ENCODE measurements at regions not wholly inside any gene's neighbourhood (a gene's known extent, or its start where the extent isn't known, plus 50 kb on each side); places are given as distances from the start of the nearest gene placed in this dataset.
"Not testable (repeated sequence)": the region's sequence is repeated elsewhere in the genome, so short reads cannot be mapped to it uniquely, and the experiment has no call there.

- DNase-seq (ENCODE audit: low read depth) = no peak
Observed at GRCh38 chr4:144371485-144371884, 231.0 kb upstream of the GYPA start.

GRCh38 chr4:144374065-144374464 lies 233.5 kb upstream of the GYPA start:
- DNase-seq (ENCODE audit: low read depth) = no peak

GRCh38 chr4:144376866-144377265 lies 236.3 kb upstream of the GYPA start:
- no peak for DNase-seq (ENCODE audit: low read depth)

- no peak for DNase-seq (ENCODE audit: low read depth)
Observed at GRCh38 chr4:144384408-144384807, 243.9 kb upstream of the GYPA start.

GRCh38 chr4:144399927-144400326 lies 246.0 kb upstream of the HHIP start:
- DNase-seq (ENCODE audit: low read depth) = peak; percentile 67

- DNase-seq (ENCODE audit: low read depth) = no peak
Observed at GRCh38 chr4:144402176-144402575, 243.8 kb upstream of the HHIP start.

- DNase-seq (ENCODE audit: low read depth) = no peak
Observed at GRCh38 chr4:144402999-144403398, 243.0 kb upstream of the HHIP start.

- no peak for DNase-seq (ENCODE audit: low read depth)
Observed at GRCh38 chr4:144403893-144404292, 242.1 kb upstream of the HHIP start.

- DNase-seq (ENCODE audit: low read depth) = no peak
Observed at GRCh38 chr4:144409525-144409924, 236.4 kb upstream of the HHIP start.

- no peak for DNase-seq (ENCODE audit: low read depth)
Observed at GRCh38 chr4:144410230-144410783, 235.6 kb upstream of the HHIP start.

GRCh38 chr4:144411119-144411518 lies 234.8 kb upstream of the HHIP start:
- no peak for DNase-seq (ENCODE audit: low read depth)

GRCh38 chr4:144411700-144412099 lies 234.3 kb upstream of the HHIP start:
- no peak for DNase-seq (ENCODE audit: low read depth)

GRCh38 chr4:144421056-144421455 lies 224.9 kb upstream of the HHIP start:
- DNase-seq (ENCODE audit: low read depth) = no peak

GRCh38 chr4:144421839-144422565 lies 224.0 kb upstream of the HHIP start:
- DNase-seq (ENCODE audit: low read depth) = no peak

- no peak for DNase-seq (ENCODE audit: low read depth)
Observed at GRCh38 chr4:144423930-144424329, 222.0 kb upstream of the HHIP start.

GRCh38 chr4:144426023-144426422 lies 219.9 kb upstream of the HHIP start:
- not testable (repeated sequence) for DNase-seq (ENCODE audit: low read depth)

GRCh38 chr4:144442713-144443112 lies 203.2 kb upstream of the HHIP start:
- DNase-seq (ENCODE audit: low read depth) = no peak

- no peak for DNase-seq (ENCODE audit: low read depth)
Observed at GRCh38 chr4:144449611-144450010, 196.3 kb upstream of the HHIP start.

- DNase-seq (ENCODE audit: low read depth) = no peak
Observed at GRCh38 chr4:144450526-144450925, 195.4 kb upstream of the HHIP start.

GRCh38 chr4:144451766-144452450 lies 194.0 kb upstream of the HHIP start:
- no peak for DNase-seq (ENCODE audit: low read depth)

- no peak for DNase-seq (ENCODE audit: low read depth)
Observed at GRCh38 chr4:144456196-144456595, 189.8 kb upstream of the HHIP start.

GRCh38 chr4:144461906-144462305 lies 184.1 kb upstream of the HHIP start:
- no peak for DNase-seq (ENCODE audit: low read depth)

- no peak for DNase-seq (ENCODE audit: low read depth)
Observed at GRCh38 chr4:144463236-144463635, 182.7 kb upstream of the HHIP start.
